HL-60 (cell line): ENCODE measurements at regions not wholly inside any gene's neighbourhood (a gene's known extent, or its start where the extent isn't known, plus 50 kb on each side); places are given as distances from the start of the nearest gene placed in this dataset.

Experiments used
- DNase-seq, 2 experiments: peaks; one replicate each; pipeline ENCODE4 v3.0.0-alpha.2; 2010 to 2020; ENCODE audit warnings: low read depth in 1 of 2, low spot score in 1 of 2
- H3K27ac ChIP-seq: fragments of 250-450 bp; sonication (Bioruptor Pico); replicated peaks from 2 replicates; pipeline ENCODE4 v1.5.1; 2020; ENCODE audit warnings: mild to moderate bottlenecking, moderate library complexity
- H3K27me3 ChIP-seq: fragments of 250-450 bp; sonication (Bioruptor Pico); 2 replicates; pipeline ENCODE4 v1.5.1; 2021; ENCODE audit warnings: mild to moderate bottlenecking, moderate library complexity; ENCODE audit not compliant: insufficient read depth, poor library complexity, severe bottlenecking
- H3K4me3 ChIP-seq: replicated peaks from 2 replicates; pipeline ENCODE4 v1.5.1; 2011; ENCODE audit warnings: mild to moderate bottlenecking, control low read depth, low read length; ENCODE audit not compliant: insufficient read depth
- CTCF ChIP-seq: IDR thresholded peaks from one replicate; pipeline ENCODE4 v1.5.1; 2011; ENCODE audit warnings: low read length, control low read depth, inconsistent platforms; ENCODE audit not compliant: insufficient read depth
- GABPA ChIP-seq: IDR thresholded peaks from 2 replicates; pipeline ENCODE4 v1.6.1; 2012; ENCODE audit warnings: low read depth
- POLR2AphosphoS5 ChIP-seq: IDR thresholded peaks from 2 replicates; pipeline ENCODE4 v1.6.1; 2012; ENCODE audit warnings: low read depth
- REST ChIP-seq: IDR thresholded peaks from 2 replicates; pipeline ENCODE4 v1.6.1; 2012; ENCODE audit warnings: low read depth; ENCODE audit not compliant: insufficient replicate concordance
- SPI1 ChIP-seq: IDR thresholded peaks from 2 replicates; pipeline ENCODE4 v1.6.1; 2012; ENCODE audit warnings: low read depth, mild to moderate bottlenecking, borderline replicate concordance

- Histone ChIP-seq H3K4me3 (no peak overlapping the region), H3K27me3 (no peaks in the 10 kb centered on the region), H3K27ac (no peak overlapping the region)
- TF ChIP-seq CTCF (no peak), REST (no peak), SPI1 (no peak), GABPA (no peak), POLR2AphosphoS5 (no peak)
- DNase-seq, result no peak
These were observed 73.6 kb upstream of the MDFIC2 start for GRCh38 chr3:70386043-70386442.

GRCh38 chr3:70383360-70383831, 71.0 kb upstream of the MDFIC2 start:
- H3K4me3 ChIP-seq, result no peak overlapping the region
- H3K27me3 ChIP-seq, result no peaks in the 10 kb centered on the region
- H3K27ac ChIP-seq, result no peak overlapping the region
- TF ChIP-seq REST (no peak), POLR2AphosphoS5 (no peak), SPI1 (no peak), CTCF (no peak), GABPA (no peak)
- DNase-seq, result no peak

GRCh38 chr3:70374179-70374578, 61.7 kb upstream of the MDFIC2 start:
- no peak for DNase-seq
- H3K27ac ChIP-seq, result no peak overlapping the region
- TF ChIP-seq SPI1, result no peak
- TF ChIP-seq GABPA, result no peak
- TF ChIP-seq REST, result no peak
- no peak for TF ChIP-seq POLR2AphosphoS5
- no peaks in the 10 kb centered on the region for H3K27me3 ChIP-seq
- H3K4me3 ChIP-seq, result no peak overlapping the region
